ENCODE measurements at regions not wholly inside any gene's neighbourhood (a gene's known extent, or its start where the extent isn't known, plus 50 kb on each side); places are given as distances from the start of the nearest gene placed in this dataset.

GRCh38 chr1:47513393-47513792 is 75.5 kb downstream of the FOXD2 start:
- ChIA-PET POLR2A (no interaction called here), CTCF (interaction anchor here (1.9 kb wide), 1 partner anchor 10 kb away, joined by 6 read pairs; no protein-coding TSS in a partner anchor)
- 100% methylated on average over 1 of the region's 3 CpGs for WGBS (ENCODE audit: insufficient coverage)
- no peaks in the 10 kb centered on the region for H3K36me3 ChIP-seq (ENCODE audit: control insufficient read depth in 4 of 4, insufficient read depth in 4 of 4, low read length in 3 of 4)
- peaks cover 2 to 28% (median 20%) of the 10 kb centered on the region in 5 experiments for H3K27me3 ChIP-seq (replicated peaks in 2 of 5; ENCODE audit: control insufficient read depth in 4 of 5, insufficient read depth in 5 of 5, low read length in 4 of 5)
- H3K9me3 ChIP-seq (ENCODE audit: control extremely low read depth in 1 of 5, control insufficient read depth in 4 of 5, insufficient read depth in 2 of 5, low read depth in 1 of 5, low read length in 4 of 5) = peaks cover 0 to 6% (median 0%) of the 10 kb centered on the region in 5 experiments
- H3K4me3 ChIP-seq (ENCODE audit: control insufficient read depth in 1 of 7, extremely low read depth in 1 of 7, insufficient read depth in 4 of 7, low read depth in 2 of 7, low read length in 6 of 7) = no peak overlapping the region
- no peak for DNase-seq
- H3K4me1 ChIP-seq (ENCODE audit: control extremely low read depth in 1 of 4, control insufficient read depth in 4 of 4, insufficient read depth in 4 of 4, low read length in 3 of 4) = peaks cover 0 to 10% (median 5%) of the 10 kb centered on the region in 4 experiments
- H3K27ac ChIP-seq (ENCODE audit: insufficient read depth in 1 of 2, low read depth in 1 of 2, low read length in 2 of 2, poor library complexity in 1 of 2, severe bottlenecking in 2 of 2) = no peak overlapping the region

GRCh38 chr1:47514229-47514628 is 76.4 kb downstream of the FOXD2 start:
- Histone ChIP-seq H3K4me1 (ENCODE audit: control extremely low read depth in 1 of 4, control insufficient read depth in 4 of 4, insufficient read depth in 4 of 4, low read length in 3 of 4) (peaks cover 0 to 2% (median 0%) of the 10 kb centered on the region in 4 experiments), H3K36me3 (ENCODE audit: control insufficient read depth in 4 of 4, insufficient read depth in 4 of 4, low read length in 3 of 4) (no peaks in the 10 kb centered on the region), H3K4me3 (ENCODE audit: control insufficient read depth in 1 of 7, extremely low read depth in 1 of 7, insufficient read depth in 4 of 7, low read depth in 2 of 7, low read length in 6 of 7) (no peak overlapping the region), H3K27me3 (replicated peaks in 2 of 5; ENCODE audit: control insufficient read depth in 4 of 5, insufficient read depth in 5 of 5, low read length in 4 of 5) (peaks cover 2 to 20% (median 12%) of the 10 kb centered on the region in 5 experiments), H3K9me3 (ENCODE audit: control extremely low read depth in 1 of 5, control insufficient read depth in 4 of 5, insufficient read depth in 2 of 5, low read depth in 1 of 5, low read length in 4 of 5) (peaks cover 0 to 6% (median 0%) of the 10 kb centered on the region in 5 experiments), H3K27ac (ENCODE audit: insufficient read depth in 1 of 2, low read depth in 1 of 2, low read length in 2 of 2, poor library complexity in 1 of 2, severe bottlenecking in 2 of 2) (no peak overlapping the region)
- ChIA-PET POLR2A (no interaction called here), CTCF (interaction anchor here (1.0 to 1.9 kb wide), 3 partner anchors 9 to 15 kb away, joined by 3 to 6 read pairs (median 3); no protein-coding TSS in a partner anchor)
- DNase-seq = no peak

- H3K27ac ChIP-seq (ENCODE audit: insufficient read depth in 1 of 2, low read depth in 1 of 2, low read length in 2 of 2, poor library complexity in 1 of 2, severe bottlenecking in 2 of 2) = no peak overlapping the region
- no peaks in the 10 kb centered on the region for H3K36me3 ChIP-seq (ENCODE audit: control insufficient read depth in 4 of 4, insufficient read depth in 4 of 4, low read length in 3 of 4)
- WGBS (ENCODE audit: insufficient coverage) = 100% methylated on average over 7 of the region's 8 CpGs
- peaks cover 0 to 14% (median 2%) of the 10 kb centered on the region in 5 experiments for H3K27me3 ChIP-seq (replicated peaks in 2 of 5; ENCODE audit: control insufficient read depth in 4 of 5, insufficient read depth in 5 of 5, low read length in 4 of 5)
- peaks cover 0 to 6% (median 0%) of the 10 kb centered on the region in 5 experiments for H3K9me3 ChIP-seq (ENCODE audit: control extremely low read depth in 1 of 5, control insufficient read depth in 4 of 5, insufficient read depth in 2 of 5, low read depth in 1 of 5, low read length in 4 of 5)
- H3K4me3 ChIP-seq (ENCODE audit: control insufficient read depth in 1 of 7, extremely low read depth in 1 of 7, insufficient read depth in 4 of 7, low read depth in 2 of 7, low read length in 6 of 7) = no peak overlapping the region
- no peak for DNase-seq
- no peaks in the 10 kb centered on the region for H3K4me1 ChIP-seq (ENCODE audit: control extremely low read depth in 1 of 4, control insufficient read depth in 4 of 4, insufficient read depth in 4 of 4, low read length in 3 of 4)
- POLR2A ChIA-PET = no interaction called here
- CTCF ChIA-PET = interaction anchor here (1.0 to 1.1 kb wide), 2 partner anchors 14 kb away, joined by 3 read pairs; no protein-coding TSS in a partner anchor
These were observed 77.4 kb downstream of the FOXD2 start for GRCh38 chr1:47515164-47515789.

- peaks cover 0 to 23% (median 5%) of the 10 kb centered on the region in 4 experiments for H3K4me1 ChIP-seq (ENCODE audit: control extremely low read depth in 1 of 4, control insufficient read depth in 4 of 4, insufficient read depth in 4 of 4, low read length in 3 of 4)
- ChIA-PET CTCF (interaction anchor here (0.9 to 3.4 kb wide), 10 partner anchors 9 to 208 kb away, joined by 3 to 11 read pairs (median 4); partner anchors contain the start of gene FOXD2), POLR2A (no interaction called here)
- peaks cover 0 to 8% (median 2%) of the 10 kb centered on the region in 5 experiments for H3K27me3 ChIP-seq (replicated peaks in 2 of 5; ENCODE audit: control insufficient read depth in 4 of 5, insufficient read depth in 5 of 5, low read length in 4 of 5)
- no CpG with 5 or more reads among the region's 2 CpGs for WGBS (ENCODE audit: insufficient coverage)
- peak in 2 of 3 donors; percentile 29 to 55 for DNase-seq
- peaks cover 0 to 6% (median 0%) of the 10 kb centered on the region in 5 experiments for H3K9me3 ChIP-seq (ENCODE audit: control extremely low read depth in 1 of 5, control insufficient read depth in 4 of 5, insufficient read depth in 2 of 5, low read depth in 1 of 5, low read length in 4 of 5)
- no peak overlapping the region for H3K4me3 ChIP-seq (ENCODE audit: control insufficient read depth in 1 of 7, extremely low read depth in 1 of 7, insufficient read depth in 4 of 7, low read depth in 2 of 7, low read length in 6 of 7)
- H3K27ac ChIP-seq (ENCODE audit: insufficient read depth in 1 of 2, low read depth in 1 of 2, low read length in 2 of 2, poor library complexity in 1 of 2, severe bottlenecking in 2 of 2) = no peak overlapping the region
- no peaks in the 10 kb centered on the region for H3K36me3 ChIP-seq (ENCODE audit: control insufficient read depth in 4 of 4, insufficient read depth in 4 of 4, low read length in 3 of 4)
These were observed 80.1 kb downstream of the FOXD2 start for GRCh38 chr1:47517946-47518345.

- no peak overlapping the region for H3K27ac ChIP-seq (ENCODE audit: insufficient read depth in 1 of 2, low read depth in 1 of 2, low read length in 2 of 2, poor library complexity in 1 of 2, severe bottlenecking in 2 of 2)
- no peak for DNase-seq
- peaks cover 0 to 2% (median 0%) of the 10 kb centered on the region in 5 experiments for H3K27me3 ChIP-seq (replicated peaks in 2 of 5; ENCODE audit: control insufficient read depth in 4 of 5, insufficient read depth in 5 of 5, low read length in 4 of 5)
- ChIA-PET CTCF (interaction anchor here (0.9 to 3.4 kb wide), 8 partner anchors 9 to 234 kb away, joined by 3 to 7 read pairs (median 4); no protein-coding TSS in a partner anchor), POLR2A (no interaction called here)
- H3K9me3 ChIP-seq (ENCODE audit: control extremely low read depth in 1 of 5, control insufficient read depth in 4 of 5, insufficient read depth in 2 of 5, low read depth in 1 of 5, low read length in 4 of 5) = peaks cover 0 to 1% (median 0%) of the 10 kb centered on the region in 5 experiments
- peaks cover 0 to 39% (median 14%) of the 10 kb centered on the region in 4 experiments for H3K4me1 ChIP-seq (ENCODE audit: control extremely low read depth in 1 of 4, control insufficient read depth in 4 of 4, insufficient read depth in 4 of 4, low read length in 3 of 4)
- no peak overlapping the region for H3K4me3 ChIP-seq (ENCODE audit: control insufficient read depth in 1 of 7, extremely low read depth in 1 of 7, insufficient read depth in 4 of 7, low read depth in 2 of 7, low read length in 6 of 7)
- 100% methylated on average over 4 of the region's 4 CpGs for WGBS (ENCODE audit: insufficient coverage)
- H3K36me3 ChIP-seq (ENCODE audit: control insufficient read depth in 4 of 4, insufficient read depth in 4 of 4, low read length in 3 of 4) = no peaks in the 10 kb centered on the region
These were observed 81.6 kb downstream of the FOXD2 start for GRCh38 chr1:47519491-47519890.

GRCh38 chr1:47519971-47520370 is 82.1 kb downstream of the FOXD2 start:
- ChIA-PET POLR2A (no interaction called here), CTCF (interaction anchor here (0.9 to 3.4 kb wide), 10 partner anchors 9 to 234 kb away, joined by 3 to 9 read pairs (median 4); no protein-coding TSS in a partner anchor)
- no peak overlapping the region for H3K27ac ChIP-seq (ENCODE audit: insufficient read depth in 1 of 2, low read depth in 1 of 2, low read length in 2 of 2, poor library complexity in 1 of 2, severe bottlenecking in 2 of 2)
- H3K4me1 ChIP-seq (ENCODE audit: control extremely low read depth in 1 of 4, control insufficient read depth in 4 of 4, insufficient read depth in 4 of 4, low read length in 3 of 4) = peaks cover 0 to 41% (median 15%) of the 10 kb centered on the region in 4 experiments
- no peaks in the 10 kb centered on the region for H3K9me3 ChIP-seq (ENCODE audit: control extremely low read depth in 1 of 5, control insufficient read depth in 4 of 5, insufficient read depth in 2 of 5, low read depth in 1 of 5, low read length in 4 of 5)
- no peak overlapping the region for H3K4me3 ChIP-seq (ENCODE audit: control insufficient read depth in 1 of 7, extremely low read depth in 1 of 7, insufficient read depth in 4 of 7, low read depth in 2 of 7, low read length in 6 of 7)
- peaks cover 0 to 2% (median 0%) of the 10 kb centered on the region in 5 experiments for H3K27me3 ChIP-seq (replicated peaks in 2 of 5; ENCODE audit: control insufficient read depth in 4 of 5, insufficient read depth in 5 of 5, low read length in 4 of 5)
- no peak for DNase-seq
- H3K36me3 ChIP-seq (ENCODE audit: control insufficient read depth in 4 of 4, insufficient read depth in 4 of 4, low read length in 3 of 4) = no peaks in the 10 kb centered on the region
- 96% methylated on average over 3 of the region's 3 CpGs for WGBS (ENCODE audit: insufficient coverage)
